ENCODE measurements at regions not wholly inside any gene's neighbourhood (a gene's known extent, or its start where the extent isn't known, plus 50 kb on each side); places are given as distances from the start of the nearest gene placed in this dataset.

- Histone ChIP-seq H3K36me3 (no peaks in the 10 kb centered on the region), H3K4me3 (no peak overlapping the region), H3K4me1 (peaks cover 0 to 10% (median under 1%) of the 10 kb centered on the region in 12 donors), H3K27ac (no peak overlapping the region), H3K9me3 (no peaks in the 10 kb centered on the region), H3K27me3 (no peaks in the 10 kb centered on the region)
- DNase-seq (no peak), ATAC-seq (no peak)
- no peak for TF ChIP-seq CTCF (IDR thresholded peaks at IDR 0.05)
- TF ChIP-seq POLR2A (IDR thresholded peaks at IDR 0.05), result no peak
- intact Hi-C loops (cut with DNase I), result no loop called here
- 89 to 90% (median 89%) methylated on average over 2 of the region's 2 CpGs for WGBS, 4 donors
These were observed 482.6 kb downstream of the TTLL7 start for GRCh38 chr1:83516369-83516768.

GRCh38 chr1:83515578-83516154, 483.3 kb downstream of the TTLL7 start:
- Histone ChIP-seq H3K9me3 (no peaks in the 10 kb centered on the region), H3K4me1 (peaks cover 0 to 12% (median 7%) of the 10 kb centered on the region in 12 donors), H3K36me3 (no peaks in the 10 kb centered on the region), H3K27me3 (no peaks in the 10 kb centered on the region), H3K27ac (no peak overlapping the region), H3K4me3 (no peak overlapping the region)
- intact Hi-C loops (cut with DNase I), result no loop called here
- DNase-seq (no peak), ATAC-seq (no peak)
- 71 to 84% (median 80%) methylated on average over 6 of the region's 6 CpGs for whole genome bisulfite sequencing, 4 donors
- TF ChIP-seq CTCF (IDR thresholded peaks at IDR 0.05) (no peak), POLR2A (IDR thresholded peaks at IDR 0.05) (no peak)

- Histone ChIP-seq H3K9me3 (no peaks in the 10 kb centered on the region), H3K4me3 (no peak overlapping the region), H3K27me3 (no peaks in the 10 kb centered on the region), H3K36me3 (no peaks in the 10 kb centered on the region), H3K4me1 (peaks cover 0 to 43% (median 29%) of the 10 kb centered on the region in 12 donors), H3K27ac (peak overlapping the region in 2 of 12 donors; percentile 32 to 33)
- ATAC-seq, result no peak
- TF ChIP-seq CTCF (IDR thresholded peaks at IDR 0.05) (no peak), POLR2A (IDR thresholded peaks at IDR 0.05) (no peak)
- intact Hi-C loops (cut with DNase I), result no loop called here
- no peak for DNase-seq
- 73 to 81% (median 76%) methylated on average over 2 of the region's 2 CpGs for WGBS, 4 donors
These were observed 486.3 kb downstream of the TTLL7 start for GRCh38 chr1:83512373-83513193.

GRCh38 chr1:83511146-83511726, 487.7 kb downstream of the TTLL7 start:
- no peak for TF ChIP-seq CTCF (IDR thresholded peaks at IDR 0.05)
- intact Hi-C loops (cut with DNase I), result no loop called here
- ATAC-seq, result no peak
- Histone ChIP-seq H3K4me1 (peaks cover 0 to 48% (median 29%) of the 10 kb centered on the region in 12 donors), H3K36me3 (no peaks in the 10 kb centered on the region), H3K27me3 (no peaks in the 10 kb centered on the region), H3K9me3 (no peaks in the 10 kb centered on the region), H3K4me3 (no peak overlapping the region), H3K27ac (peak overlapping the region in 6 of 12 donors; percentile 7 to 72 (median 30))
- no peak for DNase-seq
- 46 to 54% (median 49%) methylated on average over 2 of the region's 2 CpGs for WGBS, 4 donors
